AG04450 (cell line): ENCODE measurements at regions not wholly inside any gene's neighbourhood (a gene's known extent, or its start where the extent isn't known, plus 50 kb on each side); places are given as distances from the start of the nearest gene placed in this dataset.

ENCODE experiments used
- CTCF ChIA-PET: fragments of 300-600, 350-600 bp; formaldehyde crosslinking; extraction: SDS; loops from one replicate; lab custom pipeline; 2022; ENCODE audit warnings: antibody characterized with exemption, inconsistent platforms; lab: Charles Lee
- POLR2A ChIA-PET: fragments of 350-600 bp; formaldehyde crosslinking; extraction: SDS; loops from one replicate; lab custom pipeline; 2021; ENCODE audit warnings: antibody characterized with exemption, inconsistent platforms; lab: Yijun Ruan, JAX
- DNase-seq: peaks from one replicate; pipeline ENCODE4 v3.0.0-alpha.2; 2011; ENCODE audit warnings: low read depth, low spot score
- H3K27ac ChIP-seq: one replicate; pipeline ENCODE4 v1.5.1; 2012; ENCODE audit warnings: low read depth, low read length, control low read depth
- H3K27me3 ChIP-seq: one replicate; pipeline ENCODE4 v1.6.0; 2012; ENCODE audit warnings: low read length; ENCODE audit not compliant: control insufficient read depth, insufficient read depth
- H3K4me3 ChIP-seq: 2 replicates; pipeline ENCODE4 v1.5.1; 2011; ENCODE audit warnings: mild to moderate bottlenecking, low read depth, low read length, control low read depth
- H3K9me3 ChIP-seq: 2 replicates; pipeline ENCODE4 v1.5.1; 2012; ENCODE audit warnings: low read length; ENCODE audit not compliant: control insufficient read depth, insufficient read depth
- CTCF ChIP-seq: IDR thresholded peaks from 2 replicates; pipeline ENCODE4 v1.5.1; 2011; ENCODE audit warnings: low read depth, low read length, control low read depth, inconsistent platforms

DNA sequence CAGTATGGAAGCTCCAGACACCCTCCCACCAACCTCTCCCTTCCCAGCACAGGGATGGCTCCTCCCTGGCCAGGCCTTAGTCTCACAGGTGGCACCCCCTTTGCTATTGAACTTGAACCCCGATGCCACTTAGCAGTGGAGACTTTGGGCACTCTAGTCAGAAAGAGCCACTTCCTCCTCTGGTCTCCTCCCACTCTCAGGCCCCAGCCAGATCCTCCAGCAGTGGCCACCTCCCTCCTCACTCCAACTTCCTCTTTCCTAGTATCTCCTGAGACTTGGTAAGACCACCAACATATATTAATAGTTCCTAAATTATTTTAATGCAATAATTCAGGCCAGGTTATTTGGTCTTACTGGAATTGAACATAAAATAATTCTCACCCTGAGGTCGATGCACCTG, 437.2 kb upstream of the ID2 start:
- H3K9me3 ChIP-seq: peaks cover 5% of the 10 kb centered on the region
- DNase-seq: no peak
- H3K27ac ChIP-seq: no peak overlapping the region
- ChIA-PET CTCF (no interaction called here), POLR2A (no interaction called here)
- H3K4me3 ChIP-seq: no peak overlapping the region
- no peaks in the 10 kb centered on the region for H3K27me3 ChIP-seq
- TF ChIP-seq CTCF: no peak

DNA sequence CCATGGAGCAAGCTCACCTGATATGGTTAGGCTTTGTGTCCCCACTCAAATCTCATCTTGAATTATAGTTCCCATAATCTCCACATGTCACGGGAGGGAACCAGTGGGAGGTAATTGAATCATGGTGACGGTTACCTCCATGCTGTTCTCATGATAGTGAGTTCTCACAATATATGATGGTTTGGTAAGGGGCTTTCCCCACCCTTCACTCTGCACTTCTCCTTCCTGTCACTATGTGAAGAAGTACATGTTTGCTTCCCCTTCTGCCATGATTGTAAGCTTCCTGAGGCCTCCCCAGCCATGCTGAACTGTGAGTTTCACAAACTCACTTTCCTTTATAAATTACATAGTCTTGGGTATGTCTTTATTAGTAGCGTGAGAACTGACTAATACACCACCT, 435.7 kb upstream of the ID2 start:
- Histone ChIP-seq H3K27ac (no peak overlapping the region), H3K27me3 (no peaks in the 10 kb centered on the region), H3K9me3 (peaks cover 5% of the 10 kb centered on the region), H3K4me3 (no peak overlapping the region)
- DNase-seq: no peak
- CTCF ChIA-PET: no interaction called here
- POLR2A ChIA-PET: no interaction called here
- no peak for TF ChIP-seq CTCF

- no peak overlapping the region for H3K27ac ChIP-seq
- DNase-seq: no peak
- peaks cover 5% of the 10 kb centered on the region for H3K9me3 ChIP-seq
- no peak overlapping the region for H3K4me3 ChIP-seq
- POLR2A ChIA-PET: interaction anchor here (0.8 kb wide), 1 partner anchor 434 kb away, joined by 3 read pairs; the partner anchor contains the start of gene ID2
- no peaks in the 10 kb centered on the region for H3K27me3 ChIP-seq
- CTCF ChIA-PET: no interaction called here
- TF ChIP-seq CTCF: no peak
These were observed 433.8 kb upstream of the ID2 start for GRCh38 chr2:8247905-8248622.

DNA sequence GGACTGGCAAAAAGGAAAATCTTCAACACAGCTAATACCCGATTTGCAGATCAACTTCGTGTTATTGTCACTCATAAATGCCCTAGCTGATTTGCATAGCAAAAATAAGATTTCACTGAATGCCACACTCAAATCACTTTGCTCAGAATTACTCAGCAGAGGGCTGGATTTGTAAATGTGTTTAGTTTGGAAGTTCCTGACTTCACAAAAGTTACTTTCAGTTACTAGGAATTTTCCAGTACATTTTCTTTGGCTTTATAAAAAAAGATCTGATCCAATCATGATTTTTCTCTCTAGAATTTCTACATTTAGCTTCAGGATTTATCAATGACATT, 433.3 kb upstream of the ID2 start:
- Histone ChIP-seq H3K27me3 (no peaks in the 10 kb centered on the region), H3K4me3 (no peak overlapping the region), H3K9me3 (peaks cover 4% of the 10 kb centered on the region), H3K27ac (no peak overlapping the region)
- TF ChIP-seq CTCF: no peak
- ChIA-PET CTCF (no interaction called here), POLR2A (interaction anchor here (0.8 kb wide), 1 partner anchor 433 kb away, joined by 3 read pairs; the partner anchor contains the start of gene ID2)
- DNase-seq: no peak

DNA sequence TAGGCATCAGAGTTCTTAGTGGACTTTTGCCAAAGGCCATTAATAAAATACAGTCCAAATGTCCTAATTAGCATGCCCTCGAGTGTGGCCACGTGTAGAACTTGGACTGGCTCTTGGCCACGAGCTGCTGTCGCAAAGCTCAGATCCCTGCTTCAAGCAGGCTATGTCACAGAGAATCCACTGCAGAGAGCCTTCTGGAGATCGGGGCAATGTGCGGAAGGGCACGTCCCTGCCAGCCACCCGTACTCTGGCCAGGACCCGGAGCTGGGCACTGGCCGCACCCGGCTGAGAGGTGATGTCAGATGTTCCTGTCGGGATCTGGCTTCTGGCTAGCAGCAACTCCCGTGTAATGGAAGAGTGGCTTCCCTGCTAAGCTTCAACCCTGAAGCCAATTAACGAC, 432.7 kb upstream of the ID2 start:
- CTCF ChIA-PET: no interaction called here
- POLR2A ChIA-PET: interaction anchor here (0.8 kb wide), 1 partner anchor 433 kb away, joined by 3 read pairs; the partner anchor contains the start of gene ID2
- DNase-seq: no peak
- no peak overlapping the region for H3K4me3 ChIP-seq
- no peaks in the 10 kb centered on the region for H3K27me3 ChIP-seq
- H3K27ac ChIP-seq: no peak overlapping the region
- no peak for TF ChIP-seq CTCF
- no peaks in the 10 kb centered on the region; the same call in none of the 2 replicates for H3K9me3 ChIP-seq
